ENCODE measurements at regions not wholly inside any gene's neighbourhood (a gene's known extent, or its start where the extent isn't known, plus 50 kb on each side); places are given as distances from the start of the nearest gene placed in this dataset.

GRCh38 chr14:65940056-65940735, 527.7 kb downstream of the FUT8 start:
- 32% methylated on average over 9 of the region's 9 CpGs for WGBS (ENCODE audit: low lambda C conversion rate)
- POLR2A ChIA-PET = no interaction called here
- H3K4me2 ChIP-seq = no peak overlapping the region
- H3K9ac ChIP-seq = no peak overlapping the region
- H3F3A ChIP-seq (replicated peaks; ENCODE audit: insufficient read depth) = no peaks in the 10 kb centered on the region
- DNase-seq = peak; percentile 40
- no peak overlapping the region for H3K4me3 ChIP-seq (ENCODE audit: low read depth in 2 of 2, low read length in 1 of 2)
- no peaks in the 10 kb centered on the region for H3K79me2 ChIP-seq (ENCODE audit: insufficient read depth)
- H3K27ac ChIP-seq (ENCODE audit: low read depth in 2 of 2, low read length in 1 of 2) = no peak overlapping the region
- H3K27me3 ChIP-seq (ENCODE audit: insufficient read depth) = no peaks in the 10 kb centered on the region
- H3K9me3 ChIP-seq = no peaks in the 10 kb centered on the region
- TF ChIP-seq EP300 (IDR thresholded peaks at IDR 0.05; ENCODE audit: borderline replicate concordance in 1 of 2, low read depth in 1 of 2, low read length in 1 of 2) (no peak), RAD21 (IDR thresholded peaks at IDR 0.05; ENCODE audit: low read length) (0 out of 2 replicates have a peak, but pooled peaks have one; percentile 2)
- TF ChIP-seq, protein P1, sequence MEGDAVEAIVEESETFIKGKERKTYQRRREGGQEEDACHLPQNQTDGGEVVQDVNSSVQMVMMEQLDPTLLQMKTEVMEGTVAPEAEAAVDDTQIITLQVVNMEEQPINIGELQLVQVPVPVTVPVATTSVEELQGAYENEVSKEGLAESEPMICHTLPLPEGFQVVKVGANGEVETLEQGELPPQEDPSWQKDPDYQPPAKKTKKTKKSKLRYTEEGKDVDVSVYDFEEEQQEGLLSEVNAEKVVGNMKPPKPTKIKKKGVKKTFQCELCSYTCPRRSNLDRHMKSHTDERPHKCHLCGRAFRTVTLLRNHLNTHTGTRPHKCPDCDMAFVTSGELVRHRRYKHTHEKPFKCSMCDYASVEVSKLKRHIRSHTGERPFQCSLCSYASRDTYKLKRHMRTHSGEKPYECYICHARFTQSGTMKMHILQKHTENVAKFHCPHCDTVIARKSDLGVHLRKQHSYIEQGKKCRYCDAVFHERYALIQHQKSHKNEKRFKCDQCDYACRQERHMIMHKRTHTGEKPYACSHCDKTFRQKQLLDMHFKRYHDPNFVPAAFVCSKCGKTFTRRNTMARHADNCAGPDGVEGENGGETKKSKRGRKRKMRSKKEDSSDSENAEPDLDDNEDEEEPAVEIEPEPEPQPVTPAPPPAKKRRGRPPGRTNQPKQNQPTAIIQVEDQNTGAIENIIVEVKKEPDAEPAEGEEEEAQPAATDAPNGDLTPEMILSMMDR (IDR thresholded peaks at IDR 0.05) = peak; percentile 33; the same call in 1 of the 2 replicates
- H3K9me2 ChIP-seq = no peaks in the 10 kb centered on the region
- H3K4me1 ChIP-seq (ENCODE audit: control insufficient read depth in 1 of 2, insufficient read depth in 2 of 2, low read depth in 1 of 2, low read length in 1 of 2) = peaks cover 0 to 4% of the 10 kb centered on the region in 2 experiments; a peak in 1 of 4 replicates
- H2AFZ ChIP-seq (ENCODE audit: low read depth) = no peak overlapping the region
- H4K20me1 ChIP-seq (ENCODE audit: insufficient read depth) = no peaks in the 10 kb centered on the region
- no peaks in the 10 kb centered on the region for H3K36me3 ChIP-seq (replicated peaks in 1 of 2; ENCODE audit: control insufficient read depth in 1 of 2, insufficient read depth in 2 of 2, low read length in 1 of 2)
- CTCF ChIA-PET = interaction anchor here (1.0 to 2.3 kb wide), 8 partner anchors 9 to 868 kb away, joined by 3 to 15 read pairs (median 4); no protein-coding TSS in a partner anchor

DNA sequence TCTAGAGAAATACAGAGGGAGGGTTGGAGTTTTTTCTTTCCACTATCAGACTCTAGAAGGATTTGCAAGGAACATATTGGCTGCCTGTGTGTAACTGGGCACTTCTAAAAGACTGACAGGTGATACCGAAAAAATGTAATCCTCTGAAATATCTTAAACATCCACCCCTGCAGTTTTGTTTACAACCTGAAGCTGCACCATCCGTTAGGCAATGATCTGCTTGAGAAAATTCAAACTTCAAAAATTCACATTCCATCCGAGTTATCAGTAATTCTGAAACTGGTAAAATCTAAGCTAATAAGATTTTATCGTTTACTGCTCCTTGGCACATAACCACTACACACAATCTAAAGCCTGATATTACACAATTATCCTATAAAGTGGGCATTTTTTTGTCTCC, 528.6 kb downstream of the FUT8 start:
- H2AFZ ChIP-seq (ENCODE audit: low read depth) = no peak overlapping the region
- H4K20me1 ChIP-seq (ENCODE audit: insufficient read depth) = no peaks in the 10 kb centered on the region
- ChIA-PET POLR2A (no interaction called here), CTCF (interaction anchor here (0.8 to 2.3 kb wide), 8 partner anchors 10 to 742 kb away, joined by 3 to 15 read pairs (median 3); no protein-coding TSS in a partner anchor)
- peaks cover 0 to 12% of the 10 kb centered on the region in 2 experiments; a peak in 1 of 4 replicates for H3K4me1 ChIP-seq (ENCODE audit: control insufficient read depth in 1 of 2, insufficient read depth in 2 of 2, low read depth in 1 of 2, low read length in 1 of 2)
- H3K79me2 ChIP-seq (ENCODE audit: insufficient read depth) = no peaks in the 10 kb centered on the region
- H3K27me3 ChIP-seq (ENCODE audit: insufficient read depth) = no peaks in the 10 kb centered on the region
- no peak overlapping the region for H3K9ac ChIP-seq
- no peak overlapping the region for H3K27ac ChIP-seq (ENCODE audit: low read depth in 2 of 2, low read length in 1 of 2)
- H3K4me3 ChIP-seq (ENCODE audit: low read depth in 2 of 2, low read length in 1 of 2) = no peak overlapping the region
- no peaks in the 10 kb centered on the region for H3K9me2 ChIP-seq
- no peaks in the 10 kb centered on the region for H3K9me3 ChIP-seq
- WGBS (ENCODE audit: low lambda C conversion rate) = 25% methylated on average over 4 of the region's 4 CpGs
- H3K36me3 ChIP-seq (replicated peaks in 1 of 2; ENCODE audit: control insufficient read depth in 1 of 2, insufficient read depth in 2 of 2, low read length in 1 of 2) = no peaks in the 10 kb centered on the region
- DNase-seq = no peak
- H3F3A ChIP-seq (replicated peaks; ENCODE audit: insufficient read depth) = no peaks in the 10 kb centered on the region
- no peak for TF ChIP-seq TCF12 (IDR thresholded peaks at IDR 0.05)
- no peak for TF ChIP-seq TEAD4 (IDR thresholded peaks at IDR 0.05; ENCODE audit: borderline replicate concordance, insufficient read depth)
- no peak overlapping the region for H3K4me2 ChIP-seq

DNA sequence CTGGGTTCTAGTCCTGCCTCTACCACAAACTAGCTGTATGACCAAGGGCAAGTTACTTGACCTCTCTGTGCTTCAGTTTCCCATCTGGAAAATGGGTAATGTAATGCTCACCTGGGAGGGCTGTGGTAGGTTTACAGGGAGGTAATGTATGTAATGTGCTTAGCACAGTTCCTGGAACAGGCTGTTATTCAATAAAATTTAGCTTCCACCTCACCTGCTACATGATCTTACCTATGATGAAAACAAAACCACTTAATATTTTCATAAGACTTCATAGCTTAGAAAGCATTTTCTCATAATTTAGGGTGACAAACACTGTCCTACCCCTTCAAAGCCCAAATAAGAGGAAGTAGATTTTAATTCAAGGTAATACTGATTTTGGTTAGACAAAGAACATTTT, 530.6 kb downstream of the FUT8 start:
- H3K9me2 ChIP-seq = no peaks in the 10 kb centered on the region
- H4K20me1 ChIP-seq (ENCODE audit: insufficient read depth) = no peaks in the 10 kb centered on the region
- POLR2A ChIA-PET = no interaction called here
- peaks cover 0 to 12% of the 10 kb centered on the region in 2 experiments; a peak in 1 of 4 replicates for H3K4me1 ChIP-seq (ENCODE audit: control insufficient read depth in 1 of 2, insufficient read depth in 2 of 2, low read depth in 1 of 2, low read length in 1 of 2)
- no peak overlapping the region for H3K4me3 ChIP-seq (ENCODE audit: low read depth in 2 of 2, low read length in 1 of 2)
- DNase-seq = no peak
- H3K27ac ChIP-seq (ENCODE audit: low read depth in 2 of 2, low read length in 1 of 2) = no peak overlapping the region
- H3F3A ChIP-seq (replicated peaks; ENCODE audit: insufficient read depth) = no peaks in the 10 kb centered on the region
- no peak overlapping the region for H3K9ac ChIP-seq
- no peaks in the 10 kb centered on the region for H3K27me3 ChIP-seq (ENCODE audit: insufficient read depth)
- H3K9me3 ChIP-seq = no peaks in the 10 kb centered on the region
- H3K4me2 ChIP-seq = no peak overlapping the region
- H3K36me3 ChIP-seq (replicated peaks in 1 of 2; ENCODE audit: control insufficient read depth in 1 of 2, insufficient read depth in 2 of 2, low read length in 1 of 2) = no peaks in the 10 kb centered on the region
- H2AFZ ChIP-seq (ENCODE audit: low read depth) = no peak overlapping the region
- CTCF ChIA-PET = no interaction called here
- no peaks in the 10 kb centered on the region for H3K79me2 ChIP-seq (ENCODE audit: insufficient read depth)
- no peak for TF ChIP-seq NFIC (IDR thresholded peaks at IDR 0.05; ENCODE audit: borderline replicate concordance)
- no peak for TF ChIP-seq USF2 (IDR thresholded peaks at IDR 0.05; ENCODE audit: borderline replicate concordance, low read depth, low read length)
- no peak for TF ChIP-seq RAD21 (IDR thresholded peaks at IDR 0.05; ENCODE audit: low read length)
- no peak for TF ChIP-seq ELF1 (IDR thresholded peaks at IDR 0.05)
- TF ChIP-seq, protein P1 (IDR thresholded peaks at IDR 0.05) = no peak
- no peak for TF ChIP-seq GATA2 (CRISPR knock-in tag; IDR thresholded peaks at IDR 0.05)
- no peak for TF ChIP-seq FOXM1 (IDR thresholded peaks at IDR 0.05; ENCODE audit: low read depth)
- no peak for TF ChIP-seq YY1 (IDR thresholded peaks at IDR 0.05; ENCODE audit: low read depth)
- no peak for TF ChIP-seq GABPA (IDR thresholded peaks at IDR 0.05; ENCODE audit: low read depth)
- no peak for TF ChIP-seq CHD2 (IDR thresholded peaks at IDR 0.05; ENCODE audit: low read length, partially characterized antibody)
- no peak for TF ChIP-seq JUND (IDR thresholded peaks at IDR 0.05)
- TF ChIP-seq TAF1 (IDR thresholded peaks at IDR 0.05; ENCODE audit: borderline replicate concordance, low read depth, low read length) = no peak
- TF ChIP-seq POLR2AphosphoS5 (IDR thresholded peaks at IDR 0.05; ENCODE audit: low read depth, low read length) = no peak

All from SK-N-SH (cell line).